Type B pancreatic cell (in vitro differentiated cells): ENCODE measurements at regions not wholly inside any gene's neighbourhood (a gene's known extent, or its start where the extent isn't known, plus 50 kb on each side); places are given as distances from the start of the nearest gene placed in this dataset.

Experiments used
- DNase-seq: peaks from one replicate; pipeline ENCODE4 v3.0.0; 2021; ENCODE audit warnings: mixed read lengths; ENCODE audit not compliant: unreplicated experiment; ENCODE audit errors: extremely low spot score
- H3K27ac Mint-ChIP-seq: 2 replicates; pipeline ENCODE4 v1.8.0; 2021; ENCODE audit warnings: mild to moderate bottlenecking, mixed read lengths
- H3K27me3 Mint-ChIP-seq: 2 replicates; pipeline ENCODE4 v1.8.0; 2021; ENCODE audit warnings: mixed read lengths
- H3K36me3 Mint-ChIP-seq: 2 replicates; pipeline ENCODE4 v1.8.0; 2021; ENCODE audit warnings: mixed read lengths
- H3K4me1 Mint-ChIP-seq: one replicate; pipeline ENCODE4 v1.8.0; 2021; ENCODE audit warnings: mixed read lengths; ENCODE audit not compliant: unreplicated experiment
- H3K4me3 Mint-ChIP-seq: 2 replicates; pipeline ENCODE4 v1.8.0; 2021; ENCODE audit warnings: mild to moderate bottlenecking, mixed read lengths
- H3K9me3 Mint-ChIP-seq: 2 replicates; pipeline ENCODE4 v1.8.0; 2021; ENCODE audit warnings: mixed read lengths
- TF ChIP-seq, protein P1 (sequence below): fragments of 200-600 bp; sonication (generic); conservative IDR thresholded peaks from 2 replicates; pipeline ENCODE4 v1.5.0; 2021; ENCODE audit warnings: antibody characterized with exemption, mild to moderate bottlenecking

DNA sequence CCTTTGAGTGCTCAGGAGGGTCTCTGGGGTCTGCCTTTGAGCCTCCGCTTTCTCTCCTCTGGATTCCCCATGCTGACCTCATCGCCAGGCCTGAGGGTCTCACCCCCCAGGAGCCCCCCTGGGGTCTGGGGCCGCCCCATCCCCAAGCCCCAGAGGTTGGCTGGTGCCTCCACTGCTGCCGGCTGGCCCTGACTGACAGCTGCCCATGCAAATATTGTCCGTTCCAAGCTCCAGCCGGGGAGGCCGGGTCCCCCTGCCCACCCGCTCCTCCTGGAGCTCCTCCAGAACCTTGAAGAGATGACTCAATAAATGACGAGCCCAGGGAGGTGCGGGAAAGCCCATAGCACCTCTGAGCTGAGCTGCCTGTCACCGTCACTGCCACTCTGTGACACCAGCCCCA lies 173.8 kb downstream of the RBFOX3 start:
- Mint-ChIP-seq H3K27me3 (peaks cover 51% of the 10 kb centered on the region), H3K4me3 (no peak overlapping the region), H3K9me3 (no peaks in the 10 kb centered on the region), H3K36me3 (no peaks in the 10 kb centered on the region), H3K4me1 (no peaks in the 10 kb centered on the region), H3K27ac (no peak overlapping the region)
- TF ChIP-seq, protein P1, sequence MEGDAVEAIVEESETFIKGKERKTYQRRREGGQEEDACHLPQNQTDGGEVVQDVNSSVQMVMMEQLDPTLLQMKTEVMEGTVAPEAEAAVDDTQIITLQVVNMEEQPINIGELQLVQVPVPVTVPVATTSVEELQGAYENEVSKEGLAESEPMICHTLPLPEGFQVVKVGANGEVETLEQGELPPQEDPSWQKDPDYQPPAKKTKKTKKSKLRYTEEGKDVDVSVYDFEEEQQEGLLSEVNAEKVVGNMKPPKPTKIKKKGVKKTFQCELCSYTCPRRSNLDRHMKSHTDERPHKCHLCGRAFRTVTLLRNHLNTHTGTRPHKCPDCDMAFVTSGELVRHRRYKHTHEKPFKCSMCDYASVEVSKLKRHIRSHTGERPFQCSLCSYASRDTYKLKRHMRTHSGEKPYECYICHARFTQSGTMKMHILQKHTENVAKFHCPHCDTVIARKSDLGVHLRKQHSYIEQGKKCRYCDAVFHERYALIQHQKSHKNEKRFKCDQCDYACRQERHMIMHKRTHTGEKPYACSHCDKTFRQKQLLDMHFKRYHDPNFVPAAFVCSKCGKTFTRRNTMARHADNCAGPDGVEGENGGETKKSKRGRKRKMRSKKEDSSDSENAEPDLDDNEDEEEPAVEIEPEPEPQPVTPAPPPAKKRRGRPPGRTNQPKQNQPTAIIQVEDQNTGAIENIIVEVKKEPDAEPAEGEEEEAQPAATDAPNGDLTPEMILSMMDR = no peak
- no peak for DNase-seq

DNA sequence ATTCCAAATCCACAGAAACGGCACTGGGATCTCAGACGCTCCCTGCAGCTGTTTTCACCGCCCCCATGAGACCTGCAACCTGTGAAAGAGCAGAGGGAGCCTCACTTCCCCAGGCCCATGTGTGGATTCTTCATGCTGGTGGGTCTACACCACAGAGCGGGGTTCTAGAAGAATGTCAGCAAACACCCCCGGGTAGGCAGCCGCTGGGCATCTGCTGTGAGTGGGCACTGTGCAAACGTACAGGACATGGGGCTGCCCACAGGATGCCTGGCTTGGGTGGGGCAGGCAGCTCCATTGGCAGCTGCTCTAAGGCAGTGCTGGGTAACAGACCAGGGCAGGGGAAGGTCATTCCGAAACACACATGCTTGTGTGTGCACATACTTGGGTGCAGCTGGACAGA lies 174.9 kb downstream of the RBFOX3 start:
- H3K4me1 Mint-ChIP-seq = no peaks in the 10 kb centered on the region
- no peaks in the 10 kb centered on the region for H3K36me3 Mint-ChIP-seq
- DNase-seq = no peak
- TF ChIP-seq, protein P1 = no peak
- peaks cover 56% of the 10 kb centered on the region for H3K27me3 Mint-ChIP-seq
- H3K4me3 Mint-ChIP-seq = no peak overlapping the region
- no peaks in the 10 kb centered on the region for H3K9me3 Mint-ChIP-seq
- H3K27ac Mint-ChIP-seq = no peak overlapping the region

DNA sequence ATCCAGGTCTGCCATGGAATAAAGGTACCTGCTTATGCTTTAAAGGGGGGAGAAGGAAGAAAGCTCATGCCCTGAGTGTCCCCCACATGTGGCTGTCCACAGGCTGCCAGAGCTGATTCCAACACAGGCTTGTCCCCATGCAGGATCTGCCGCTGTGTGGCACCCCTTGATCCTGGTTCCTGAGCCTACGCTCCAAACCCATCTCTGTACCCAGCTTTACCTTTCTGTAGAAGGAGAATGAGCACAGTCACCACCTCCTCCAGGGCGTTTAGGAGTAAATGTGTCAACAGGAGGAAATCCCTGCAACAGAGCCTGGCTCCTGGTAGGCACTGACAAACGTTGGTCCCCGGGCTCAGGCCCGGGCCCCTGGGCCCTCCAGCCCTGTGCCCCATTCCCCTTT lies 175.6 kb downstream of the RBFOX3 start:
- no peak overlapping the region for H3K4me3 Mint-ChIP-seq
- H3K27ac Mint-ChIP-seq = no peak overlapping the region
- H3K36me3 Mint-ChIP-seq = no peaks in the 10 kb centered on the region
- TF ChIP-seq, protein P1 = no peak
- DNase-seq = no peak
- H3K4me1 Mint-ChIP-seq = no peaks in the 10 kb centered on the region
- peaks cover 56% of the 10 kb centered on the region for H3K27me3 Mint-ChIP-seq
- no peaks in the 10 kb centered on the region for H3K9me3 Mint-ChIP-seq

DNA sequence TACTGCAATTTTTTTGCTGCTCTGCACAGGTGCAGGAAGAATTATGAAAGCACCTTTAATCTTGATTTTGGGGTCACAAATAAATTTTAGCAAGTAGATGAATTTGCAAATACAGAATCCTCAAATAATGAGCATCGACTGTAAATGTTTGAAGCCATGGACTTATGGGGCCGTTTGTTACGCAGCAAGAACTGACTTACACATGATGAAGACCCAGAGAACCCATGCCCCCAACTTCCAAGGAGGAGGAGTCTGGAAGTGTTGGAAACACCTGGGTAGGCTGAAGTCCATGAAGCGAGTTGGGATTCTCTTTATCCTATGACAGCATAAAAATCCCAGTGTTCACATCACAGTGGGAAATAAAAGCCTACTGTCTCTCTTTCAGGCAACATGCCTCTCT lies 176.6 kb downstream of the RBFOX3 start:
- no peak overlapping the region for H3K27ac Mint-ChIP-seq
- H3K36me3 Mint-ChIP-seq = no peaks in the 10 kb centered on the region
- peaks cover 53% of the 10 kb centered on the region for H3K27me3 Mint-ChIP-seq
- H3K4me3 Mint-ChIP-seq = no peak overlapping the region
- TF ChIP-seq, protein P1 = no peak
- H3K9me3 Mint-ChIP-seq = no peaks in the 10 kb centered on the region
- DNase-seq = no peak
- H3K4me1 Mint-ChIP-seq = no peaks in the 10 kb centered on the region

DNA sequence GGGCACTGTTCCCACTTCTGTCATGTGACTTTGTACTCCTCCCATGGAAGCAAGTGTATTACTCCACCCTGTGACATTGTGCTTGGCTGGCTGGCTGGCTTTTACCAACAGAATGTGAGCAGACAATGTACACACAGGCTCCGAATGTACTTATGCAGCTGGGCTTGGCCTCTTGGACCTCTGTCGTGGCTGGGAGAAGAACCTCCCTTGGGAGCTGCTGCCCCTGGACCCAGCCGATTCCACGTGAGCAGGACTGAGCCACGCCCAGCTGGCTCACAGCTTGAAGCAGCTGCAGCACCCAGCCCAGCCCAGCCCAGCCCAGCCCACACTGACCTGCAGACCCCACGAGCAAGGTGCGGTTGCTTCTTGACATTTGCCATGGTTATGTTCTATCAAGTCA lies 177.5 kb downstream of the RBFOX3 start:
- H3K27ac Mint-ChIP-seq = no peak overlapping the region
- no peaks in the 10 kb centered on the region for H3K9me3 Mint-ChIP-seq
- TF ChIP-seq, protein P1 = no peak
- H3K4me1 Mint-ChIP-seq = no peaks in the 10 kb centered on the region
- peaks cover 53% of the 10 kb centered on the region for H3K27me3 Mint-ChIP-seq
- no peak overlapping the region for H3K4me3 Mint-ChIP-seq
- no peak for DNase-seq
- H3K36me3 Mint-ChIP-seq = no peaks in the 10 kb centered on the region

DNA sequence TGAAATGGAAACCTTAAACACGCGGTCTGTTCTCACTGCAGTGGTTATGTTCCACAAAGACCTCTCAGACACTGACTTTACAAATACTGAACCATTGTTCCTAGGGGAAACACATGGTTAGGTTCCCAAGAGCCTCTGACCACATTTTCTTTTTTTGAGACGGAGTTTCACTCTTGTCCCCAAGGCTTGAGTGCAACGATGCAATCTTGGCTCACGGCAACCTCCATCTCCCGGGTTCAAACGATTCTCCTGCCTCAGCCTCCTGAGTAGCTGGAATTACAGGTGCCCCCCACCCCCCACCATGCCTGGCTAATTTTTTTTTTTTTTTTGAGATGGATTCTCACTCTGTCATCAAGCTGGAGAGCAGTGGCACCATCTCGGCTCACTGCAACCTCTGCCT lies 179.7 kb downstream of the RBFOX3 start:
- peaks cover 46% of the 10 kb centered on the region for H3K27me3 Mint-ChIP-seq
- no peak overlapping the region for H3K4me3 Mint-ChIP-seq
- no peak overlapping the region for H3K27ac Mint-ChIP-seq
- H3K9me3 Mint-ChIP-seq = no peaks in the 10 kb centered on the region
- H3K36me3 Mint-ChIP-seq = no peaks in the 10 kb centered on the region
- H3K4me1 Mint-ChIP-seq = no peaks in the 10 kb centered on the region
- TF ChIP-seq, protein P1 = no peak
- no peak for DNase-seq
